WTC11 (cell line): ENCODE measurements at regions not wholly inside any gene's neighbourhood (a gene's known extent, or its start where the extent isn't known, plus 50 kb on each side); places are given as distances from the start of the nearest gene placed in this dataset.

Experiments
- ATAC-seq: fragments of 200-7000 bp; cut with Tn5 transposase; 2 replicates; pipeline ENCODE4 v1.10.0; 2021; ENCODE audit warnings: mild to moderate bottlenecking, moderate library complexity
- CTCF ChIA-PET: fragments of 300-600 bp; sonication (Branson Sonifier 250); formaldehyde crosslinking; loops from one replicate; lab custom pipeline; 2021; ENCODE audit warnings: antibody characterized with exemption; lab: Charles Lee
- POLR2A ChIA-PET: fragments of 350-600 bp; sonication (Branson Sonifier 250); formaldehyde crosslinking; loops from one replicate; lab custom pipeline; 2021; ENCODE audit warnings: antibody characterized with exemption; lab: Charles Lee
- DNase-seq: peaks from one replicate; pipeline ENCODE4 v3.0.0; 2021; ENCODE audit warnings: low spot score
- H3K27ac Mint-ChIP-seq: 2 replicates; pipeline ENCODE4 v1.8.0; 2021; ENCODE audit warnings: mixed read lengths
- H3K27me3 Mint-ChIP-seq: 2 replicates; pipeline ENCODE4 v1.8.0; 2021; ENCODE audit warnings: low read depth, mild to moderate bottlenecking, moderate library complexity, mixed read lengths
- H3K36me3 Mint-ChIP-seq: 2 replicates; pipeline ENCODE4 v1.8.0; 2021; ENCODE audit warnings: mixed read lengths
- H3K4me1 Mint-ChIP-seq: 2 replicates; pipeline ENCODE4 v1.8.0; 2022; ENCODE audit warnings: mixed read lengths
- H3K4me3 Mint-ChIP-seq: 2 replicates; pipeline ENCODE4 v1.8.0; 2021; ENCODE audit warnings: mild to moderate bottlenecking, moderate library complexity, mixed read lengths
- H3K9me3 Mint-ChIP-seq: 2 replicates; pipeline ENCODE4 v1.8.0; 2021; ENCODE audit warnings: mixed read lengths
- CBFB ChIP-seq: sonication (generic); formaldehyde crosslinking; IDR thresholded peaks from 2 replicates; pipeline ENCODE4 v1.8.1; 2022; ENCODE audit warnings: mild to moderate bottlenecking, low read depth, missing genetic modification reagents
- NFATC4 ChIP-seq: fragments of 250-450 bp; sonication (Bioruptor Pico); IDR thresholded peaks from 2 replicates; pipeline ENCODE4 v1.9.0; 2021; ENCODE audit warnings: mild to moderate bottlenecking
- NR1H2 ChIP-seq: sonication (generic); formaldehyde crosslinking; IDR thresholded peaks from 2 replicates; pipeline ENCODE4 v1.9.0; 2021; ENCODE audit warnings: mild to moderate bottlenecking, moderate library complexity, missing genetic modification reagents
- SMAD3 ChIP-seq: sonication (generic); formaldehyde crosslinking; IDR thresholded peaks from 2 replicates; pipeline ENCODE4 v1.8.0; 2022; ENCODE audit warnings: missing genetic modification reagents, mild to moderate bottlenecking, borderline replicate concordance
- SP1 ChIP-seq: sonication (generic); formaldehyde crosslinking; conservative IDR thresholded peaks from 2 replicates; pipeline ENCODE4 v1.8.1; 2022; ENCODE audit warnings: missing genetic modification reagents
- TCF7 ChIP-seq: sonication (generic); formaldehyde crosslinking; IDR thresholded peaks from 2 replicates; pipeline ENCODE4 v1.8.0; 2022; ENCODE audit warnings: mild to moderate bottlenecking, low read depth, missing genetic modification reagents, moderate library complexity
- ZNF219 ChIP-seq: sonication (generic); formaldehyde crosslinking; IDR thresholded peaks from 2 replicates; pipeline ENCODE4 v1.8.0; 2023; ENCODE audit warnings: missing genetic modification reagents, mild to moderate bottlenecking, borderline replicate concordance
- ZNF263 ChIP-seq: sonication (generic); formaldehyde crosslinking; IDR thresholded peaks from 2 replicates; pipeline ENCODE4 v1.8.1; 2022; ENCODE audit warnings: low read depth, mild to moderate bottlenecking, moderate library complexity, missing genetic modification reagents
- ZNF396 ChIP-seq: fragments of 250-450 bp; sonication (Bioruptor Pico); IDR thresholded peaks from 2 replicates; pipeline ENCODE4 v1.8.0; 2021; ENCODE audit warnings: mild to moderate bottlenecking, moderate library complexity, borderline replicate concordance
- TF ChIP-seq, protein P1 (sequence below): sonication (generic); formaldehyde crosslinking; IDR thresholded peaks from 2 replicates; pipeline ENCODE4 v1.8.1; 2023; ENCODE audit warnings: mild to moderate bottlenecking, missing genetic modification reagents, borderline replicate concordance
- TF ChIP-seq, protein P2 (sequence below): sonication (generic); formaldehyde crosslinking; conservative IDR thresholded peaks from 2 replicates; pipeline ENCODE4 v1.8.1; 2023; ENCODE audit warnings: mild to moderate bottlenecking, low read depth, missing genetic modification reagents, moderate library complexity
- TF ChIP-seq, protein P3 (sequence below): sonication (generic); formaldehyde crosslinking; IDR thresholded peaks from 2 replicates; pipeline ENCODE4 v1.8.0; 2022; ENCODE audit warnings: mild to moderate bottlenecking, missing genetic modification reagents
- TF ChIP-seq, protein P4 (sequence below): fragments of 250-450 bp; sonication (Bioruptor Pico); conservative IDR thresholded peaks from 2 replicates; pipeline ENCODE4 v1.9.0; 2021; ENCODE audit warnings: mild to moderate bottlenecking
- TF ChIP-seq, protein P5 (sequence below): sonication (generic); formaldehyde crosslinking; IDR thresholded peaks from 2 replicates; pipeline ENCODE4 v1.8.0; 2023; ENCODE audit warnings: missing genetic modification reagents
- TF ChIP-seq, protein P6 (sequence below): sonication (generic); formaldehyde crosslinking; IDR thresholded peaks from 2 replicates; pipeline ENCODE4 v1.8.1; 2022; ENCODE audit warnings: mild to moderate bottlenecking, missing genetic modification reagents, moderate library complexity, borderline replicate concordance
- TF ChIP-seq, protein P7 (sequence below): sonication (generic); formaldehyde crosslinking; IDR thresholded peaks from 2 replicates; pipeline ENCODE4 v1.8.1; 2022; ENCODE audit warnings: mild to moderate bottlenecking, moderate library complexity, missing genetic modification reagents

DNA sequence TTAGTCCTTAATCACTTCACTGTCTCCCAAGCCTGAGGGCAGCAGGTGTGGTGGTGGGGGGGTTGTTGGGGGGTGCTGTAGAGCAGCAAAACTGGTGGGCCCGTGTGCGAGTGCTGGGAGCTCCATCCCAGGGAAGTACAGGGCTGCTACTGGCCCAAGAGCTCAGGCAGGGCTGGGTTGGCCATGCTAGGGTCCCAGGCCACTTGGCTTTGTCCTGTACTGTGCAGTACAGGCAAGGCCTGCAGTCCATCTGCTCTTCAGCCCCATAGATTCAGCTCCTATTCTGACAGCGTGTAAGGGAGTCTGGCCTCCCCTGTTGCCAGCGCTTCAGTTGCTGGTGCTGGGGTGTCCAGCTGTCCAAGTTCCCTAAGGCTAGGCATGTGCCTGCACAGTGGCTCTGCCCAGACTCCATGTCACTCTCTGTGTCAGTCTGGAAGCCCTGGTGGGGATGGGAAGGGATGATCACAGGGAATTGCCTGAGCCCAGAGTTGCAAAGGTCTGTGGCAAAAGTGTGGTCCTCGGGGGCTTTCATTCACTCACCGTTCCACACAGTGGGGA is 1261.7 kb downstream of the EFNB2 start:
- DNase-seq = no peak
- ATAC-seq = no peak; the same call in 1 of the 2 replicates
- ChIA-PET POLR2A (no interaction called here), CTCF (interaction anchor here (0.7 kb wide), 1 partner anchor 535 kb away, joined by 3 read pairs; no protein-coding TSS in a partner anchor)
- H3K9me3 Mint-ChIP-seq = peaks cover 14% of the 10 kb centered on the region
- TF ChIP-seq NR1H2 (no peak), ZNF219 (no peak), SP1 (CRISPR knock-in tag) (no peak), ZNF263 (CRISPR knock-in tag) (no peak), CBFB (CRISPR knock-in tag) (no peak), SMAD3 (CRISPR knock-in tag) (no peak), NFATC4 (CRISPR knock-in tag) (no peak), TCF7 (CRISPR knock-in tag) (no peak), ZNF396 (CRISPR knock-in tag) (no peak)
- TF ChIP-seq, protein P1, sequence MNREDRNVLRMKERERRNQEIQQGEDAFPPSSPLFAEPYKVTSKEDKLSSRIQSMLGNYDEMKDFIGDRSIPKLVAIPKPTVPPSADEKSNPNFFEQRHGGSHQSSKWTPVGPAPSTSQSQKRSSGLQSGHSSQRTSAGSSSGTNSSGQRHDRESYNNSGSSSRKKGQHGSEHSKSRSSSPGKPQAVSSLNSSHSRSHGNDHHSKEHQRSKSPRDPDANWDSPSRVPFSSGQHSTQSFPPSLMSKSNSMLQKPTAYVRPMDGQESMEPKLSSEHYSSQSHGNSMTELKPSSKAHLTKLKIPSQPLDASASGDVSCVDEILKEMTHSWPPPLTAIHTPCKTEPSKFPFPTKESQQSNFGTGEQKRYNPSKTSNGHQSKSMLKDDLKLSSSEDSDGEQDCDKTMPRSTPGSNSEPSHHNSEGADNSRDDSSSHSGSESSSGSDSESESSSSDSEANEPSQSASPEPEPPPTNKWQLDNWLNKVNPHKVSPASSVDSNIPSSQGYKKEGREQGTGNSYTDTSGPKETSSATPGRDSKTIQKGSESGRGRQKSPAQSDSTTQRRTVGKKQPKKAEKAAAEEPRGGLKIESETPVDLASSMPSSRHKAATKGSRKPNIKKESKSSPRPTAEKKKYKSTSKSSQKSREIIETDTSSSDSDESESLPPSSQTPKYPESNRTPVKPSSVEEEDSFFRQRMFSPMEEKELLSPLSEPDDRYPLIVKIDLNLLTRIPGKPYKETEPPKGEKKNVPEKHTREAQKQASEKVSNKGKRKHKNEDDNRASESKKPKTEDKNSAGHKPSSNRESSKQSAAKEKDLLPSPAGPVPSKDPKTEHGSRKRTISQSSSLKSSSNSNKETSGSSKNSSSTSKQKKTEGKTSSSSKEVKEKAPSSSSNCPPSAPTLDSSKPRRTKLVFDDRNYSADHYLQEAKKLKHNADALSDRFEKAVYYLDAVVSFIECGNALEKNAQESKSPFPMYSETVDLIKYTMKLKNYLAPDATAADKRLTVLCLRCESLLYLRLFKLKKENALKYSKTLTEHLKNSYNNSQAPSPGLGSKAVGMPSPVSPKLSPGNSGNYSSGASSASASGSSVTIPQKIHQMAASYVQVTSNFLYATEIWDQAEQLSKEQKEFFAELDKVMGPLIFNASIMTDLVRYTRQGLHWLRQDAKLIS (CRISPR knock-in tag) = no peak
- TF ChIP-seq, protein P2, sequence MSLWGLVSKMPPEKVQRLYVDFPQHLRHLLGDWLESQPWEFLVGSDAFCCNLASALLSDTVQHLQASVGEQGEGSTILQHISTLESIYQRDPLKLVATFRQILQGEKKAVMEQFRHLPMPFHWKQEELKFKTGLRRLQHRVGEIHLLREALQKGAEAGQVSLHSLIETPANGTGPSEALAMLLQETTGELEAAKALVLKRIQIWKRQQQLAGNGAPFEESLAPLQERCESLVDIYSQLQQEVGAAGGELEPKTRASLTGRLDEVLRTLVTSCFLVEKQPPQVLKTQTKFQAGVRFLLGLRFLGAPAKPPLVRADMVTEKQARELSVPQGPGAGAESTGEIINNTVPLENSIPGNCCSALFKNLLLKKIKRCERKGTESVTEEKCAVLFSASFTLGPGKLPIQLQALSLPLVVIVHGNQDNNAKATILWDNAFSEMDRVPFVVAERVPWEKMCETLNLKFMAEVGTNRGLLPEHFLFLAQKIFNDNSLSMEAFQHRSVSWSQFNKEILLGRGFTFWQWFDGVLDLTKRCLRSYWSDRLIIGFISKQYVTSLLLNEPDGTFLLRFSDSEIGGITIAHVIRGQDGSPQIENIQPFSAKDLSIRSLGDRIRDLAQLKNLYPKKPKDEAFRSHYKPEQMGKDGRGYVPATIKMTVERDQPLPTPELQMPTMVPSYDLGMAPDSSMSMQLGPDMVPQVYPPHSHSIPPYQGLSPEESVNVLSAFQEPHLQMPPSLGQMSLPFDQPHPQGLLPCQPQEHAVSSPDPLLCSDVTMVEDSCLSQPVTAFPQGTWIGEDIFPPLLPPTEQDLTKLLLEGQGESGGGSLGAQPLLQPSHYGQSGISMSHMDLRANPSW = no peak
- TF ChIP-seq, protein P3, sequence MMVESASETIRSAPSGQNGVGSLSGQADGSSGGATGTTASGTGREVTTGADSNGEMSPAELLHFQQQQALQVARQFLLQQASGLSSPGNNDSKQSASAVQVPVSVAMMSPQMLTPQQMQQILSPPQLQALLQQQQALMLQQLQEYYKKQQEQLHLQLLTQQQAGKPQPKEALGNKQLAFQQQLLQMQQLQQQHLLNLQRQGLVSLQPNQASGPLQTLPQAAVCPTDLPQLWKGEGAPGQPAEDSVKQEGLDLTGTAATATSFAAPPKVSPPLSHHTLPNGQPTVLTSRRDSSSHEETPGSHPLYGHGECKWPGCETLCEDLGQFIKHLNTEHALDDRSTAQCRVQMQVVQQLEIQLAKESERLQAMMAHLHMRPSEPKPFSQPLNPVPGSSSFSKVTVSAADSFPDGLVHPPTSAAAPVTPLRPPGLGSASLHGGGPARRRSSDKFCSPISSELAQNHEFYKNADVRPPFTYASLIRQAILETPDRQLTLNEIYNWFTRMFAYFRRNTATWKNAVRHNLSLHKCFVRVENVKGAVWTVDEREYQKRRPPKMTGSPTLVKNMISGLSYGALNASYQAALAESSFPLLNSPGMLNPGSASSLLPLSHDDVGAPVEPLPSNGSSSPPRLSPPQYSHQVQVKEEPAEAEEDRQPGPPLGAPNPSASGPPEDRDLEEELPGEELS = no peak
- TF ChIP-seq, protein P4, sequence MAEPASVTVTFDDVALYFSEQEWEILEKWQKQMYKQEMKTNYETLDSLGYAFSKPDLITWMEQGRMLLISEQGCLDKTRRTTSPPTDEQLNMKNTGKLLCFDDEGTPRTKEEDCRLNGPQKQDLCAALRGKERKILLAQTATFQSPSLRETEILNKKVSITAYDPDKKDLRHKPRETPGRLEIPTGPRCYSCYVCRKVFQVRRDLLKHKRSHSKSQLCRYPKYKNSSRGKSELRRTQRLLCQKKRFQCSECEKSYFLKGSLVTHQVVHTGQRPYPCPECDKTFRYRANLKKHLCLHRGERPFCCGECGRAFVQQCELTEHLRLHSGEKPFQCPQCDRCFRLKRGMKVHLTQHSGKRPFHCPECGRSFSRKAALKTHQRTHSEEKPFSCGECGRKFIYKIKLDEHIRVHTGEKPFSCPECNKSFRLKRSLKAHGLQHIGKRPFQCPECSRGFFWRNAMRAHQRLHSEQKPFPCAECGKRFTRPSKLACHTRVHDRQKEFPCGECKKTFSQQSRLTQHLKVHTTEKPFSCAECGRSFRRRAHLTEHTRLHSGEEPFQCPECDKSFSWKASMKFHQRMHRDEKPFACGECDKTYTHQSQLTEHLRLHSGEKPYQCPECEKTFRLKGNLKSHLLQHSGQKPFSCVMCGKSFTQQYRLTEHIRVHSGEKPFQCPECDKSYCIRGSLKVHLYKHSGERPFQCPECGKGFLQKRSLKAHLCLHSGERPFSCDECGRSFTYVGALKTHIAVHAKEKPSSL (CRISPR knock-in tag) = no peak
- TF ChIP-seq, protein P5, sequence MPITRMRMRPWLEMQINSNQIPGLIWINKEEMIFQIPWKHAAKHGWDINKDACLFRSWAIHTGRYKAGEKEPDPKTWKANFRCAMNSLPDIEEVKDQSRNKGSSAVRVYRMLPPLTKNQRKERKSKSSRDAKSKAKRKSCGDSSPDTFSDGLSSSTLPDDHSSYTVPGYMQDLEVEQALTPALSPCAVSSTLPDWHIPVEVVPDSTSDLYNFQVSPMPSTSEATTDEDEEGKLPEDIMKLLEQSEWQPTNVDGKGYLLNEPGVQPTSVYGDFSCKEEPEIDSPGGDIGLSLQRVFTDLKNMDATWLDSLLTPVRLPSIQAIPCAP = no peak
- TF ChIP-seq, protein P6, sequence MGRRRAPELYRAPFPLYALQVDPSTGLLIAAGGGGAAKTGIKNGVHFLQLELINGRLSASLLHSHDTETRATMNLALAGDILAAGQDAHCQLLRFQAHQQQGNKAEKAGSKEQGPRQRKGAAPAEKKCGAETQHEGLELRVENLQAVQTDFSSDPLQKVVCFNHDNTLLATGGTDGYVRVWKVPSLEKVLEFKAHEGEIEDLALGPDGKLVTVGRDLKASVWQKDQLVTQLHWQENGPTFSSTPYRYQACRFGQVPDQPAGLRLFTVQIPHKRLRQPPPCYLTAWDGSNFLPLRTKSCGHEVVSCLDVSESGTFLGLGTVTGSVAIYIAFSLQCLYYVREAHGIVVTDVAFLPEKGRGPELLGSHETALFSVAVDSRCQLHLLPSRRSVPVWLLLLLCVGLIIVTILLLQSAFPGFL = no peak
- TF ChIP-seq, protein P7, sequence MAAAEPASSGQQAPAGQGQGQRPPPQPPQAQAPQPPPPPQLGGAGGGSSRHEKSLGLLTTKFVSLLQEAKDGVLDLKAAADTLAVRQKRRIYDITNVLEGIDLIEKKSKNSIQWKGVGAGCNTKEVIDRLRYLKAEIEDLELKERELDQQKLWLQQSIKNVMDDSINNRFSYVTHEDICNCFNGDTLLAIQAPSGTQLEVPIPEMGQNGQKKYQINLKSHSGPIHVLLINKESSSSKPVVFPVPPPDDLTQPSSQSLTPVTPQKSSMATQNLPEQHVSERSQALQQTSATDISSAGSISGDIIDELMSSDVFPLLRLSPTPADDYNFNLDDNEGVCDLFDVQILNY (CRISPR knock-in tag) = no peak
- no peak overlapping the region for H3K27ac Mint-ChIP-seq
- no peaks in the 10 kb centered on the region for H3K27me3 Mint-ChIP-seq
- peaks cover 10% of the 10 kb centered on the region for H3K4me1 Mint-ChIP-seq
- H3K36me3 Mint-ChIP-seq = peaks cover 7% of the 10 kb centered on the region; the same call in 1 of the 2 replicates
- no peak overlapping the region for H3K4me3 Mint-ChIP-seq
